IMR-90 (cell line): ENCODE measurements at regions not wholly inside any gene's neighbourhood (a gene's known extent, or its start where the extent isn't known, plus 50 kb on each side); places are given as distances from the start of the nearest gene placed in this dataset.

Experiments used
- BHLHE40 ChIP-seq: fragments of 150-350 bp; IDR thresholded peaks from 2 replicates; pipeline ENCODE4 v1.6.1; 2016; ENCODE audit warnings: mild to moderate bottlenecking, low read depth, low read length
- CEBPB ChIP-seq: IDR thresholded peaks from 2 replicates; pipeline ENCODE4 v1.6.1; 2012; ENCODE audit warnings: low read depth, low read length, improper control_type of control experiment
- CTCF ChIP-seq: conservative IDR thresholded peaks from 2 replicates; pipeline ENCODE4 v1.5.1; 2012; ENCODE audit warnings: mild to moderate bottlenecking, low read depth, low read length, improper control_type of control experiment
- FOS ChIP-seq: fragments of 150-350 bp; IDR thresholded peaks from 2 replicates; pipeline ENCODE4 v1.6.1; 2016; ENCODE audit warnings: low read depth, low read length
- MAFK ChIP-seq: IDR thresholded peaks from 2 replicates; pipeline ENCODE4 v1.6.1; 2012; ENCODE audit warnings: low read depth, low read length, improper control_type of control experiment
- MXI1 ChIP-seq: IDR thresholded peaks from 2 replicates; pipeline ENCODE4 v1.6.1; 2012; ENCODE audit warnings: low read depth, mild to moderate bottlenecking, low read length, moderate library complexity, borderline replicate concordance
- NFE2L2 ChIP-seq: fragments of 150-350 bp; IDR thresholded peaks from 2 replicates; pipeline ENCODE4 v1.6.1; 2016; ENCODE audit warnings: low read depth, mild to moderate bottlenecking, low read length
- POLR2A ChIP-seq: IDR thresholded peaks from 2 replicates; pipeline ENCODE4 v1.6.1; 2012; ENCODE audit warnings: mild to moderate bottlenecking, low read depth, low read length
- RAD21 ChIP-seq: IDR thresholded peaks from 2 replicates; pipeline ENCODE4 v1.6.1; 2012; ENCODE audit warnings: low read length, improper control_type of control experiment
- RCOR1 ChIP-seq: IDR thresholded peaks from 2 replicates; pipeline ENCODE4 v1.6.1; 2012; ENCODE audit warnings: mild to moderate bottlenecking, low read length, improper control_type of control experiment; ENCODE audit not compliant: insufficient replicate concordance
- RFX5 ChIP-seq: IDR thresholded peaks from 2 replicates; pipeline ENCODE4 v1.8.0; 2012; ENCODE audit warnings: low read depth, mild to moderate bottlenecking, low read length, moderate library complexity
- SMC3 ChIP-seq: fragments of 150-350 bp; IDR thresholded peaks from 2 replicates; pipeline ENCODE4 v1.6.1; 2016; ENCODE audit warnings: low read depth, mild to moderate bottlenecking, antibody characterized with exemption, low read length, moderate library complexity

- TF ChIP-seq CTCF = no peak
- TF ChIP-seq RFX5 = no peak
- TF ChIP-seq RAD21 = no peak
- no peak for TF ChIP-seq POLR2A
- TF ChIP-seq SMC3 = no peak
- TF ChIP-seq CEBPB = no peak
- TF ChIP-seq MXI1 = no peak
- TF ChIP-seq MAFK = no peak
- TF ChIP-seq RCOR1 = no peak
- TF ChIP-seq BHLHE40 = no peak
- TF ChIP-seq NFE2L2 = no peak
- no peak for TF ChIP-seq FOS
Observed at GRCh38 chr11:56852131-56852530, 103.6 kb upstream of the OR9G4 start.
